PC-3 (cell line): ENCODE measurements at regions not wholly inside any gene's neighbourhood (a gene's known extent, or its start where the extent isn't known, plus 50 kb on each side); places are given as distances from the start of the nearest gene placed in this dataset.

Experiments
- CTCF ChIP-seq: fragments of 300-600 bp; sonication (generic); conservative IDR thresholded peaks from 2 replicates; pipeline ENCODE4 v1.5.1; 2017; ENCODE audit warnings: antibody characterized with exemption, low read depth, mild to moderate bottlenecking, low read length
- EZH2 ChIP-seq: fragments of 300-600 bp; sonication (generic); IDR thresholded peaks from one replicate; pipeline ENCODE4 v1.6.1; 2017; ENCODE audit warnings: antibody characterized with exemption, mild to moderate bottlenecking, low read length; ENCODE audit not compliant: unreplicated experiment
- EZH2phosphoT487 ChIP-seq: fragments of 300-600 bp; sonication (generic); IDR thresholded peaks from 2 replicates; pipeline ENCODE4 v1.6.1; 2018; ENCODE audit warnings: mild to moderate bottlenecking, antibody characterized with exemption, low read length, borderline replicate concordance

- TF ChIP-seq CTCF (no peak), EZH2phosphoT487 (no peak), EZH2 (no peak)
These were observed 1692.1 kb downstream of the PCDH19 start for GRCh38 chrX:98717970-98718369.
